K562 (cell line): ENCODE measurements at regions not wholly inside any gene's neighbourhood (a gene's known extent, or its start where the extent isn't known, plus 50 kb on each side); places are given as distances from the start of the nearest gene placed in this dataset.

Source experiments
- ELF4 ChIP-seq: fragments of 450-650 bp; formaldehyde crosslinking; IDR thresholded peaks from 2 replicates; pipeline ENCODE4 v1.4.0; 2022; ENCODE audit warnings: missing genetic modification characterization
- IRF2 ChIP-seq: sonication (generic); formaldehyde crosslinking; IDR thresholded peaks from 2 replicates; pipeline ENCODE4 v1.8.1; 2022; ENCODE audit warnings: mild to moderate bottlenecking, missing genetic modification reagents
- NFE2L1 ChIP-seq: fragments of 450-650 bp; IDR thresholded peaks from 2 replicates; pipeline ENCODE4 v1.6.1; 2016; ENCODE audit warnings: missing genetic modification characterization, low read depth, mild to moderate bottlenecking, missing compliant biosample characterization, moderate library complexity, borderline replicate concordance
- PRDM10 ChIP-seq: fragments of 450-650 bp; IDR thresholded peaks from 2 replicates; pipeline ENCODE4 v1.6.1; 2018; ENCODE audit not compliant: partially characterized antibody
- SNAPC5 ChIP-seq: fragments of 250-450 bp; sonication (Bioruptor Pico); IDR thresholded peaks from 2 replicates; pipeline ENCODE4 v1.8.0; 2021; ENCODE audit warnings: moderate library complexity, mild to moderate bottlenecking, inconsistent platforms
- ZBTB34 ChIP-seq: fragments of 250-450 bp; sonication (Bioruptor Pico); IDR thresholded peaks from 2 replicates; pipeline ENCODE4 v1.8.0; 2021; ENCODE audit warnings: mild to moderate bottlenecking, moderate library complexity
- ZNF282 ChIP-seq: sonication (generic); formaldehyde crosslinking; IDR thresholded peaks from 2 replicates; pipeline ENCODE4 v1.8.1; 2023; ENCODE audit warnings: missing genetic modification reagents
- ZNF583 ChIP-seq: fragments of 250-450 bp; sonication (Bioruptor Pico); IDR thresholded peaks from 2 replicates; pipeline ENCODE4 v1.4.0; 2020

- no peak for TF ChIP-seq SNAPC5 (CRISPR knock-in tag)
- no peak for TF ChIP-seq ELF4 (CRISPR knock-in tag)
- no peak for TF ChIP-seq NFE2L1 (tag)
- no peak for TF ChIP-seq ZNF583 (CRISPR knock-in tag)
- no peak for TF ChIP-seq ZBTB34 (CRISPR knock-in tag)
- no peak for TF ChIP-seq IRF2 (CRISPR knock-in tag)
- no peak for TF ChIP-seq PRDM10
- no peak for TF ChIP-seq ZNF282
Measured at GRCh38 chr19:28914173-28914572, 298.8 kb downstream of the UQCRFS1 start.
